Left colon (tissue), 2 donors: ENCODE measurements at regions not wholly inside any gene's neighbourhood (a gene's known extent, or its start where the extent isn't known, plus 50 kb on each side); places are given as distances from the start of the nearest gene placed in this dataset.

Experiments used
- ATAC-seq: fragments of 200-7000 bp; cut with Tn5 transposase; one replicate; pipeline ENCODE4 v1.9.1; 2020; ENCODE audit warnings: mild to moderate bottlenecking, moderate library complexity
- DNase-seq, 2 donors: peaks; one replicate each; pipeline ENCODE4 v3.0.0-alpha.2; 2020
- intact Hi-C, 2 donors: fragments of 100-400 bp; cut with DNase I in 1 of 2; cut with micrococcal nuclease in 1 of 2; formaldehyde crosslinking; loops; one replicate each; pipeline versions ENCODE4 v1.11.2 to v1.14.0; 2022; cut with DNase I, micrococcal nuclease
- donor health status: DM: no; HTN: no; CAD: no.
- donor health status: DM: yes; HTN: yes; CAD: no.

DNA sequence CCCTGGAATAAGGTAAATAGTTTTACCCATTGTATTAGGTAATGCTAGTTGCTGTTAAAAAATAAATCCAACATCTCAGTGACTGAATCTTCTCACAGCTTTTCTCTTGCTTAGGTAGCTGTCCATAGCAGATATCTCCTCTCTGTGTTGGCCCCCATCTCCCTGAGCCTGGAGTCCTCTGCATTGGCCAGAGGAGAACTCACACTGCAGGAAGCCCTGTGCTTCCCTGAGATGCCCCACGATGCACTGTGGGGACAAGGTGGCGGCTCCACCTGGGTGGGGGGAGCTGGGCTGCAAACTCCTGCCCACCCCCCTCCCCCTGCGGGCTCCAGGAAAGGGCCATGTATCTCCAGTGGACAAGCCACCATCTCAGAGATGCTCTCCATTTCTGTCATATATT, 80.4 kb upstream of the SALL3 start:
- intact Hi-C loops, result no loop called here
- ATAC-seq, result no peak
- DNase-seq, result no peak

DNA sequence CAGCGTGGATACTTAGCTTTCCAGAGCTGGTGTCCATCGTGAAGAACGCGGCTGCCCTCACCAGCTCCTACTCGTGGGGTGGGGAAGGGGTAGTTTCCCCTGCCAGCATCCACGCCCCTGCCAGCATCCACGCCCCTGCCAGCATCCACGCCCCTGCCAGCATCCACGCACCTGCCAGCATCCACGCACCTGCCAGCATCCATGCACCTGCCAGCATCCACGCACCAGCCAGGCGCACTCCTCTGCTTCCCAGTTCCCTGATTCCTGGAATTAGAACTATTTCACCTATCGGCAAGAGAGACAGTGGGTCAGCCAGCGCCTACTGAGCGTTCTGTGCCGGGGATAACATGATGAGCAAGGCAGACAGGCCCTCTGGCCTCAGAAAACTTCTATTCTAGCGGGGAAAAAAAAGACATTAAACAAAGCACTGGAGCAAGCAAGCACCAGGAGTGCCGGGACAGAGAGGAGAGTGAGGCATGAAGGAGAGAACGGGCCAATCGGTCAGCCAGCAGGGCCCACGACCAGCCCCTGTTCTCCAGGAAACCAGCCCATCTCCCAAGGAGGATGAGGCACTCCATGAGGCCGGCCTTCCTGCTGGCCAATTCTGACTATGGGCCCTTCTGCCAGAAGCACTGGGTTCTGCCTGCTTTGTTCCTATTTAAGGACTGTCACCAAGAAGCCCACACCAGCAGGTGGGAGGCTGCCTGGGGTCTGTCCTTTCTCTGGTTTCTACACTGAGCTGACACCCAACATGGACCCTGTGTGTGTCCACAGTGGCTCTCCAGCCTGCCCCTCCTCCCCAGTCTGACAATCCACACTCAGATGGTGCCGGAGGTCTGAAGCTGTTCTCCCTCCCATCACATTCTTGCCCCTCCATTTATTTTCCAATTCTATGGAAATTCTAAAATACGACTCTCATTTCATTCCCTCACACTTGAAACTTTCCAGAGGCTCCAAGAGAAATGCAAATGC, 78.4 kb upstream of the SALL3 start:
- DNase-seq (no peak), ATAC-seq (no peak)
- intact Hi-C loops, result no loop called here

DNA sequence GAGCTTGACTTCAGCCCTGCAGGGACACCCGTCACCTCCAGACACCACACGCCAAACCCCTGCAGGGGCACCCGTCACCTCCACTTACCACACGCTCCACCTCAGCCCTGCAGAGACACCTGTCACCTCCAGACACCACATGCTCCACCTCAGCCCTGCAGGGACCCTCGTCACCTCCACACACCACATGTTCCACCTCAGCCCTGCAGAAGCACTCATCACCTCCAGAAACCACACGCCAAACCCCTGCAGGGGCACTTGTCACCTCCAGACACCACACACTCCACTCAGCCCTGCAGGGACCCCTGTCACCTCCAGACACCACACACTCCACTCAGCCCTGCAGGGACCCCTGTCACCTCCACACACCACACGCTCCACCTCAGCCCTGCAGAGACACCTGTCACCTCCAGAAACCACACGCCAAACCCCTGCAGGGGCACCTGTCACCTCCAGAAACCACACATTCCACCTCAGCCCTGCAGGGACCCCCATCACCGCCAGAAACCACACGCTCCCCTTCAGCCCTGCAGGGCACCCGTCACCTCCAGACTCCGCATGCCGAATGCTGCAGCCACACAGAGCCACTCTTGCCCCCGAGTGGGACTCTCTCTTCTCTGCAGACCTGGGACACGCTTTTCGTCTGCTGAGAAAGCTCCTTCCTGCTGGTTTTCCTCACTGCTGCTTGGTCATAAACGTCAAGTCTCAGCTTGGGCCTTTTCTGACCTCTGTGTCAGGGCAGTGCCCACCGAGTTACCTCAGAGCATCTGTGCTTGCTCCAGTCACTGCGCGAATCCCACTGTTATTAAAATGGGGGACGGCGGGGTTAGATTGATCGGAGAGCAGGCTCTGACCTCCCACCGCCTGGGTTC, 77.5 kb upstream of the SALL3 start:
- no peak for ATAC-seq
- no peak for DNase-seq
- intact Hi-C loops, result no loop called here

GRCh38 chr18:78902795-78903435, 76.7 kb upstream of the SALL3 start:
- intact Hi-C loops, result no loop called here
- ATAC-seq, result no peak

DNA sequence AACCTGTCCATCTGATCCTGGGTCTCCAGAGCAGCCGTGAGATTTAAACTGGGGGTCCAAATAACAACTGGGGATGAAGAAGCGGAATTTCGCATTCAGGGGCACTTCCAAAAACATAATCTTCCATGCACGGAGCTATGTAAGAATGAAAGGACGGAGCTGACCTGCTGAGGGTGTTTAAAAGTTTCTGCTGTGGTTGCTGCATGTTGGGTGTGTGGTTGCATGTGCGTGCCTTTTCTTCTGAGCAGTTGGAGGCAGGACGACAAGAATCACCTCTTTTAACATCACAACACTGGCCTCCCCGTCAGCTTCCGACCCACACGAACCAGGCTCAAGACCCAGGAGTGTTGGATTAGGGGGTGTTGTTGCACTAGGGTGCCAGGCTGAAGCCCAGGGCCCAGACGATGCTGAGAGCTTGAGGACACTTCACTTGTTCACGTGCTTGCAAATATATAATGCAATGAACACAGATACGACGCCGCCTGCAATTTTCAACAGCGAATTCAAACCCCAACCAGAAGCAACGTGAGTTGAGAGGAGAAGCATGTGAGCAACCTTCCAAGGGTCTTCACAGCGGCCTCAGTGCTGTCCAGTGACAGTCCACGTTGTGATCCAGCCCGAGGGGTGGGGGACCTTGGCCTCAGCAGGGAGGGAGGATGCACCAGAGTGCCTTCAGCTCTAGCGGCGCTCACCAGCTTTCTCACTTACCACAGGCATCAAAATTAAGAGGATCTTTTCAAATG, 76.0 kb upstream of the SALL3 start:
- no peak for DNase-seq
- ATAC-seq, result no peak
- intact Hi-C loops, result no loop called here

More at GRCh38 chr18:78902795-78903435, 76.7 kb upstream of the SALL3 start:
- DNase-seq, result no peak

DNA sequence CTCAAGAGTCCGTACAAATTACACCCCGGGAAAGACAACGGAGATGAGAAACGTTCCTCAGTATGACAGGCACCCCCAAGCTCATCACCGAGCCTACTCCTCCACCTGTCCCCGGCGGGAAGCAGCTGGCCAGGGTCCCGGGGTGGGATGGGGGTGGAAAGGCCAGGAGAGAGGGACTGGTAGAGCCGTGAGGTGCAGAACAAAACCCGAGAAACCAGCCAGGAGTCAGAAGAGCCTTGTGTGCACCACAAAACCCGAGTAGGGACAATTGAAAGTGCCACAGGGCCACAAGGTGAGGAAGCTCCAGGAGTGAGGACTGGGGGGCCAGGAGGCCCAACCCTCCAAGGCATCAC, 75.5 kb upstream of the SALL3 start:
- ATAC-seq (no peak), DNase-seq (no peak)
- intact Hi-C loops, result no loop called here

- ATAC-seq, result no peak
- intact Hi-C loops, result no loop called here
- DNase-seq, result no peak
These were observed 74.3 kb upstream of the SALL3 start for GRCh38 chr18:78905334-78905733.

GRCh38 chr18:78906066-78906465, 73.6 kb upstream of the SALL3 start:
- ATAC-seq (no peak), DNase-seq (no peak)
- intact Hi-C loops, result no loop called here

- DNase-seq (no peak), ATAC-seq (no peak)
- intact Hi-C loops, result no loop called here
These were observed 71.0 kb upstream of the SALL3 start for GRCh38 chr18:78908462-78909260.

GRCh38 chr18:78911751-78912283, 67.8 kb upstream of the SALL3 start:
- no peak for ATAC-seq
- DNase-seq, result no peak
- intact Hi-C loops, result no loop called here

- intact Hi-C loops, result no loop called here
- ATAC-seq (no peak), DNase-seq (no peak)
These were observed 67.3 kb upstream of the SALL3 start for GRCh38 chr18:78912336-78912735.

DNA sequence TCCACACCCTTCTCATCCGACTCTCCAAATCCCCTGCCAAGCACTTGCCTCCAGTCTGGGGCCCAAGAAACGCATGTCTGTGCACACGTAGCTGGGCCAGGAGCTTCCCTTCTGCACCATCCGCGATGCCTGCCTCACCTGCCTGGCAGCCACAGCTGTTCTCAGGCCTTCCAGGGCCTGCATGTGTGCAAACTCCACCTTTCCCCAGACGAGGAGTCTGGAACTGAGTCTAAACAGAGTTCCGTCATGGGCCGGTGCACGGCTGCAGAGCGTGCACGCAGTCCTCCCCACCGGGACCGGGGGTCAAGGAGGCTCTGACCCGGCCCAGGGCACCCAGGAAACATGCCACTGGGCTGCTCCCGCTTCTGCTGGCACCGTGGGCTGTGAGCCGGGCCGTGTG, 66.8 kb upstream of the SALL3 start:
- no peak for ATAC-seq
- DNase-seq, result no peak
- intact Hi-C loops, result no loop called here

GRCh38 chr18:78913395-78913794, 66.2 kb upstream of the SALL3 start:
- DNase-seq (no peak), ATAC-seq (no peak)
- intact Hi-C loops, result no loop called here

GRCh38 chr18:78913830-78914231, 65.8 kb upstream of the SALL3 start:
- no peak for ATAC-seq
- DNase-seq, result no peak
- intact Hi-C loops, result no loop called here

DNA sequence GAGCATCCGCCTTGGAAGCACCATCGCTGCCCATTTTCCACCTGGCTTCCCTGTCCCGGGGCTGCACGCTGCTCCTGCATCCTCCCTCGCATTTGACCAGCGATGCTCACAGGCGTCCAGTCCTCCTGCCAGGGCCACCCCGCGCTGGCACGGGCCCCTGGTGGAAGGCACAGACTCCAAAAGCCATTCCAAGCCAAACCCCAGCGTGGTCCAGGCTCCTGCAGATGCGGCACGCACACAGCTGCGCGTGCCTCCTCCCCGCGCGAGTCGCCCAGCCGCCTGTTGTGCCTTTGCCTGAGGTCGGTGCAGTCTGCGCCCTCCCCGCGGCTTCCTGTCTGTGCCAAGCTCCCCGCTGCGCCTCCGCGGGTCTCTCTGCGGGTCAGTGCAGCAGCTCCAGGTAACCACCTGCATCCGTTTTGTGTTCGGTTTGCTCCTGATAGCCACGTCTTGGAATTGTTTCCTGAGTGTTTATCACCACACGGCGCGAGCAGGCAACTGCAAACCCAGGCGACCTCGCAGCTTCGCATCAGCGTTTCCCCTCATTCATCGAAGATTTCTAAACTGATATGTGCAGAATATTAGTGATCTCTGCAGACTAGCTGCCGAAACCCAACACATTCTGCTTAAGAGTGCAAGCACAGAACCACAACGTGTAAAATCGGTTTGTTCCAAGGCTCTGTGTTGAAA, 65.2 kb upstream of the SALL3 start:
- no peak for DNase-seq
- intact Hi-C loops, result no loop called here
- no peak for ATAC-seq

GRCh38 chr18:78915446-78916008, 64.1 kb upstream of the SALL3 start:
- ATAC-seq, result no peak
- intact Hi-C loops, result no loop called here
- DNase-seq, result no peak

DNA sequence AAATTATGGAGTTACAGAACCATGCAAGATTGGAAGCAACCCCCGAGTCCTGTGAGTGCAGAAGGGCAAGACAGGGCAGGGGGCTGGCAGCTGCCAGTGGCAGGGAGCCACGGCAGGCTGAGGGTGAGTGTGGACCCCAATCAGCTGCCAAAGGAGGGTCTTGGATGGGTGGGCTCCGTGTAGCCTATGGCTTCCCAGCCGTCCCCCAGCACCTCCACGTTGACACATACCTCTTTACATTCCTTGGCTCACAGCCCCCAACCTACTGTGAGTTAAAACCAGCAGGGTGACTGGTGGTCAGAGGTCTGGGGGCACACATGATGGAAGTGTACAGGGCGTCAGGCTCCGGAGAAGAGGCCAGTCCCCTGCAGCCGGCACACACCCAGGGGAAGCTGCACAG, 60.9 kb upstream of the SALL3 start:
- no peak for ATAC-seq
- intact Hi-C loops, result no loop called here

More for the DNA sequence above, 60.9 kb upstream of the SALL3 start:
- DNase-seq, result no peak
